NCI-H1105 treated with DMSO at 0.1 percent for 48 hours (cell line): ENCODE measurements at regions not wholly inside any gene's neighbourhood (a gene's known extent, or its start where the extent isn't known, plus 50 kb on each side); places are given as distances from the start of the nearest gene placed in this dataset.

ENCODE experiments used
- DNase-seq: peaks from one replicate; lab custom pipeline; 2025; lab: John Stamatoyannopoulos, UW

DNA sequence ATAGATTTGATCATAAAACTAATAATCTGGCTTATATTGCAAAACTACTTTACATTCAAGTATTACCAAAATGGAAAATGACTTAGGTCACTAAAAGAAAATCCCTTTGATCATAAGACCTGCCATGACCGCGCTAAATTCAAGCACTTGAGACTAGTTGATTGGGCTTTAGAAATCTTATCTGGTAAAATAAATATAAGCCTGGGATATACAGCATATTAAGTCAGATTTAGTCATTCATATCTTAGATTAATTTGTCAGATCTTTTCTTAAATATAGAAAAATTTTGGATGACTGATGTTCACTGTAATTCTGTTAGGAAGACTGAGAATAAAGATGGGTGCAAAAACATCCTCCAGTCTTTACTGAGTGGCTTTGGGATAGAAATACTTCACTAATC is 450.0 kb downstream of the HTR7 start:
- DNase-seq: no peak

DNA sequence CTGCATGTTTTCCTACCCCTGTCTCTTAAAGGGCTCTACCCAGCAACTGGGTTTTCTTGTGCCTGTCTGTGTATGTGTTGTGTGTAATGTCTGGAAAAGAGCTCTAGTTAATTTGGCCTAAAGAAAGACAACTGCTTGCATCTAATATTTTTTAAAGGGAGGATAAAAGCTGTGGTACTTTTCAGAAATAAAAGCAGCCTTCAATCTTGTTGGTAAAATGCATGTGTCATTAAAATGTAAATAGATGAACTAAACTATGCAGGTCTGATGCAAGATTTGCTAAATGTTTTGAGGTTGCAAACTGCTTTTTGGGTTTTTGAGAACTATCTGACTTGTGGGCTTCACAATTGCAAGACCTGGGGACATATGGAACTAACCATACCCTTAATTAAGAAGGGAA is 445.3 kb downstream of the HTR7 start:
- no peak for DNase-seq

DNA sequence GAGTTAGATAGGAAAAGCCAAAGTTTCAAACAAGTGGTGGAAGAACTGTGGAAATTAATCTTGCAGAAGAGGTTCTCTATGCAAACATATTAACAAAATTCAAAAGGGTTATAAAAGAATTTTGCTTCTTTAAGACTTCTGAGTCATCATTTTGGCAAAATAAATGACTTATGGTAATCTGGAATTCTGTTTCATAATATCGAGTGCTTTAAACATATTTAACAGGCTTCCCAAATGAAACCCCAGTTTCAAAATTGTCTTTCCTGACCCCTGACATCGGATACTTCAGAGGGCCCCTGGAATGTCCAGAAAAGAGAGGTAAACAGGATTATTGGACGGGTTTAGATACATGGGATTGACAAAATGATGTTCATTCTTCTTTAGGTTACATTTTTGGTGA is 444.6 kb downstream of the HTR7 start:
- DNase-seq: no peak

DNA sequence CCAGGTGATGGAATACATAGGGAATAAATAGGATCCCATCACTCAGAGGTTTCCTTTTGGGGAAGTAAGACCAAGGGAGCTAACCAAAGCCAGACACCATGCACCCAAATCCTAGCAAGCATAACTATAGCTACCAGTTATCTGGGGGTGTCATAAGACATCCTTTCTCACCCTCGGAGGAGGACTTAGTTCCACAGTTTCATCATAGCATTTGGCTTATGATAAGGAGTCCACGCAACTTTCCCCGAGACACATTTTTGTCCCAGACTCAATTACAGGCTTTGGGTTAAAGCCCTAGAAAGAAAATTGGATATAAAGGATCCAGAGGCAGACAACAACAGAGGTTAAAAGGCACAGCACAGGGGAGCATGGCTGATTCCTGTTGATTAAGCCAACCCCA is 442.9 kb downstream of the HTR7 start:
- DNase-seq: no peak

DNA sequence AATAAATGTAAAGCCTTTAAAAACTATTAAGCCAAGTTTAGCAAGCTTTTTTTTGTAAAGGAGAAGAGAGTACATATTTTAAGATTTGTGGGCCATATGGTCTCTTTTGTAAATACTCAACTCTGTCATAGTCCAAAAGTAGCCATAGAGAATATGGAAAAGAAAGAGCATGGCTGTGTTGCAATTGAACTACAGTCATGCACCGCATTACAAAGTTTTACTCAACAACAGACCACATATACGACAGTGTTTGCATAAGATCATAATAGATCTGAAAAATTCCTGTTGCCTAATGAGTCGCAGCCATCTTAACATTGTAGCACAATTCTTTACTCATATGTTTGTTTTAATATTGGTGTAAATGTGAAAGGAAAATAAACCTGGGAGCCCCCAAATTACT is 440.8 kb downstream of the HTR7 start:
- DNase-seq: no peak

DNA sequence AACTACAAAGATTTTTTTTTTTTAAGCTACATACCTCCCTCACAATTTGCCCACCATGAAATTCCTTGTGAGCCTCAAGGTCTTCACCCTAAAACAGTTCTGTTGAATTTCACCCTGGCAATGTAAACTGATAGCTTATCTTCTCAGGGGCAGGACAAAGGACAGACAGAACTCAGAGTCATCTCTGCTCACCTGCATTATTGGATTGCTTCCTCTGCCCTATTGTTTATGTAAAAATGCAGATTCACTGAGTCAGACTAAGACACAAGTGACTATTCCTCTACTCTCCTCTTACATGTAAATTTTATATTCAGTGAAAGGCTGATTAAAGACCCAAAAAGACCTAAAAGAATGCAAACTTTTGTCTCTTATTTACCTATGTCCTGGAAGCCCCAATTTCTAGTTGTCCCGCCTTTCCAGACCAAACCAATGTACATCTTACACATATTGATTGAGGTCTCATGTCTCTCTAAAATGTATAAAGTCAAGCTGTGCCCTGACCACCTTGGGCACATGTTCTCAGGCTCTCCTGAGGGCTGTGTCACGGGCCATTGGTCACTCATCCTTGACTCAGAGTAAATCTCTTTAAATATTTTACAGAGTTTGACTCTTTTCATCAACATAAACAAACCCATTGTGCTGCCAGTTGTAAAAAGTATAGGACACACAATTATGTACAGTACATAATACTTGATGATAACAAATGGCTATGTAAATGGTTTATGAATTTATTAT is 440.2 kb downstream of the HTR7 start:
- no peak for DNase-seq

DNA sequence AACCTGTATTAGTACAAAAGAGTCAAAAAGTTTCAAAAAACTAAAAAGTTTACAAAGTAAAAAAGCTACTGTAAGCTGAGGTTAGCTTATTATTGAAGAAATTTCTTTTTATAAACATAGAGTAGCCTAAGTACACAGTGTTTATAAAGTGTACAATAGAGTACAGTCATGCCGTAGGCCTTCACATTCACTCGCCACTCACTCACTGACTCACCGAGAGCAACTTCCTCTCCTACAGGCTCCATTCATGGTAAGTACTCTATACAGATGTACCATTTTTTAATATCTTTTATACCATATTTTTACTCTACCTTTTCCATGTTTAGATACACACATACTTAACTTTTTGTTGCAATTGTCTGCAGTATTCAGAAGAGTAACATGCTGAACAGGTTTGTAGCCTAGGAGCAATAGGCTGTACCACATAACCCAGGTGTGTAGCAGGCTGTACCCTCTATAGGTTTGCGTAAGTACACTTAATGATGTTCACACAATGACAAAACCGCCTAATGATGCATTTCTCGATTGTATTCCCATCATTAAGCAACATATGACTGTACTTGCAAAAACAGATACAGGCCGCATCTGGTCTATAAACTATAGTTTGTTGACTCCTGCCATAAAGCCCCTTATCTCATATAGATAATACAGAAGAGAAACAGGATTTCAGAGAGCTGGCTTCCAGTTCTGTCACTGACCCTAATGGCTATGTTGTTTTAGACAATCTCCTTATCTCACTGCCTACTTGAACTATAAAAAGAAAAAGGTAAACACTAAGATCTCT is 438.8 kb downstream of the HTR7 start:
- DNase-seq: no peak

DNA sequence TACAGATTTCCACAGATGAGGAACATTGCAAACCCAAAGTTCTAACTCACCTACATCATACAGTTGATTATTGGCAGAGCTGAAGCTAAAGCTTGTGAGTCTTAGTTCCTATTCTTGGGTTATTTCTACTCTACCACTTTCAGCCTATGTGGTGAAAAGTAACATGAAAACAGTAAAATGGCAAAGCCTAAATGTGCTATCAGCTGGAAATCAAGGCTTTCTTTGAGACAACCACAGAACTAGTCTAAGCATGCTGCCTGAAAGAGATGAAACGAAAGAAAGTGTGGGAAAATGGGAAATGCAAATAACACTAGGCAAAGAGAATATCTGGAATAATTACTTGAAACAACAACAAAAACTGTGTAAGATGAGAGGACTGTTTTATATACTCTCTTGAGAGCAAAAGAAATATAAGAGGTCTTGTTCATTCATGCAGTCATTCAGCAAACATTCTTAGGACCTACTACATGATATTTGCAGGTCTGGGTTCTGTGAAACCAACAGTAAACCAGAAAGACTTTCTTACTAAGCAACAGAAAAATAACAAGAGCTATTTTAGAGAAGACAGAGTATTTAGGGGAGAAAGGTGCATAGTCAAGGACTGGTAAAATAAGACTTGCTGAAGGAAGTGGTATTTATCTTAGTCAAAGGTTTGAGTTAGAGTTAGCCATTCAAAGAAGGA is 437.1 kb downstream of the HTR7 start:
- no peak for DNase-seq

DNA sequence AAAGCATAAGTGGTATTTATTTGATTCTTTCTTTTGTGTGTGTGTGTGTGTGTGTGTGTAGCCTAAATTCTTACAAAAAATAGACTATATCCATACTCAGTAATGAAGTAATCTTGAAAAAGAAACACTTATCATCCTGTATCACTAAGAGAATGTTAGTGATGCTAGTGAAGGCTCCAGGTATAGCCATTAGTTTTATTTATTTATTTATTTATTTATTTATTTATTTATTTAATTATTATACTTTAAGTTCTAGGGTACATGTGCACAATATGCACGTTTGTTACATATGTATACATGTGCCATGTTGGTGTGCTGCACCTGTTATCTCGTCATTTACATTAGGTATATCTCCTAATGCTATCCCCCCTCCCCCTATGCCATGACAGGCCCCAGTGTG is 436.0 kb downstream of the HTR7 start:
- no peak for DNase-seq

DNA sequence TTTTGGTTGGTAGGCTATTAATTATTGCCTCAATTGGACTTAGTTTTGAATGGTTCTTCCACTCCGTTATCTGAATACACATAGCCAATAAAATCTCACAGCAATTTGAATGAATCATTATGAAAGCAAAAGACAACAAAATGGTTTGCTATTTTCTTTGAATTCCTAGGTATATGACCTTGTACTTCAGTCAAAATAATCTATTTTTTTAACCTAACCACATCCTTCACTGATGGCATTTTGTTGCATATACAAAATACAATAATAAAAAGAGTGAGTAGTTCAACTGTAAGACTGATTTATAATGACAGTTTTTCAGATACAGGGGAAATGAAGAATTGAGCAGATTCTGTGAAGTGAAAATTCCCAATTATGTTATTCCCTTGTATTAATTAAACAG is 433.1 kb downstream of the HTR7 start:
- DNase-seq: no peak

DNA sequence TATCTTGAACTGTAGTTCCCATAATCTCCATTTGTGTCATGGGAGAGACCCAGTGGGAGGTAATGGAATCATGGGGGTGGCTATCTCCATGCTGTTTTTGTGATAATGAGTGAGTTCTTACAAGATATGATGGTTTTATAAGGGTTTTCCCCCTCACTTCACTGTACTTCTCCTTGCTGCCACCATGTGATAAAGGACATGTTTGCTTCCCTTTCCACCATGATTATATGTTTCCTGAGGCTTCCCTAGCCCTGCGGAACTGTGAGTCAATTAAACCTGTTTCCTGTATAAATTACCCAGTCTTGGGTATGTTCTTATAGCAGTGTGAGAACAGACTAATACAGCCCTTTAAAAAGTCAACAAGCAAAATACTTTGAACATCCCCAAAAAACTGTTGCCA is 427.7 kb downstream of the HTR7 start:
- no peak for DNase-seq

DNA sequence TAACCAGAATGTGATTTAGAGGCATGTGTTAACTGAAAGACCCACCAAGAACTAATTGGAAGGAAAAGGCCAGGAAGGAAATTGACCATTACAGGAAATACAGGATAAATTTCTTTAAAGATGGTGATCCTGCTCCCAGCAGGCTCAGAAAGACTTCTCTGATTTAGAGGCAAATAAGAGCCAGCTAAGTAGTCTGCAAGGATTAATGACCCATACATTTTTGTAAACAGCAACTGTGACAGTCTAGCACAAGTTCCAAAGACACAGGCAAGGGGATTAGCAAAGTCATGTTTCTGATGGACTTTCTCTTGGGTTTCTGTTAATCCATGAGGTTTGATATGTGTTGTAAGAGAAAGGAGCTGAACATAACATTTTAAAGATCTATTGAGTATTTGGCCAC is 425.0 kb downstream of the HTR7 start:
- no peak for DNase-seq

DNA sequence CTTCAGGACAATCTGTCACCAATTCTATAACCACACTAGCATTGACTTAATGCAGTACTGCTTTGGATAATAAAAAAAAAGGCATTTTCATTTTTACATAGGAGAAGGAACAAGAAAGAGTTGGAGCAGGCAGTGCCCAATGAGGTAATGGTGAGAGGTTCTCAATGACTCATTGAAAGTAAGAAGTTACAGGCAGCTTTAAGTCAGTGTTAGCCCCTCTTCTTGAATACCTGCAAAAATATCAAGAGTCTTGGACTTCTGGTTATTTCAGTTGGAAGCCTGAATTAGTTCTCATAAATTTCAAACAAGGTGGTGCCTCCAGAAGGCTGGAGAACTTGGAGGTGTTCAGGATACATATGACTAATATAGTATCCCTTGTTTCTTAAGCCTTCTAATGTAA is 422.5 kb downstream of the HTR7 start:
- no peak for DNase-seq

DNA sequence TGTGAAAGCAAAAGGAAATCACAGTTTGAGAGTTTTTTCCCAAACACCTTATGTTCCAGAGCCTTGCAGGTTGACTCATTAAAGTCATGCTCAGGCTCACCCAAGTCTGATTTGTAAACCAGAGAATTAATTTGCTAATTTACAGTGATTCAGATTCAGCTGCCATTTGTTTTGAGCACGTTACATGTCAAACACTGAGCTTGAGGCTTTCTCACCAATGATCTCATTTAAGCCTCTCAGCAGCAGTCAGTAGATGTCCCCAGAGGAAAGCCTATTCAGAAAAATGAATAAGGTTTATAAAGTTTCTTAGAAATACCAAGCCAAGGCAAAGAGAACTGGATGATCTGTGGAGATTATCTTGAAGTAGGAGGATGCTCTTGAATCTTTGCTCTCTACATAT is 420.4 kb downstream of the HTR7 start:
- DNase-seq: no peak

DNA sequence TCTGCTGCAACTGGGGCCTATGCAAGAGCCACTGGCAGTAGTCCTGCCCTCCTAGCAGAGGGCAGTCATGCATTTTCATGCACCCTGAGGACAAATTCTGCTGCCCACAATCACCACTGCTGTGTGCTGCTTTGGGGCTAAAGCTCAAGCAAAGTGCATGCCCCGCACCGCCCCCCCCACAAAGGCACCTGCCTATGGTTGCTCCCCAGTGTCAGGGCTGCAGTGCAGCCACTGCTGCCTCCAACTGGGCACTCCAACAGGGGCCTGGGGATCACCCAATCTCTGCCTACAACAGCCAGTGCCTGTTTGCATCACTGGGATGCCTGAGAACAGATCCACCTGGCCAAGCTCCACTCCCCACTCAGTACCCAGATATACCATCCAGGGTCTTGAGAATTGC is 417.0 kb downstream of the HTR7 start:
- DNase-seq: no peak

DNA sequence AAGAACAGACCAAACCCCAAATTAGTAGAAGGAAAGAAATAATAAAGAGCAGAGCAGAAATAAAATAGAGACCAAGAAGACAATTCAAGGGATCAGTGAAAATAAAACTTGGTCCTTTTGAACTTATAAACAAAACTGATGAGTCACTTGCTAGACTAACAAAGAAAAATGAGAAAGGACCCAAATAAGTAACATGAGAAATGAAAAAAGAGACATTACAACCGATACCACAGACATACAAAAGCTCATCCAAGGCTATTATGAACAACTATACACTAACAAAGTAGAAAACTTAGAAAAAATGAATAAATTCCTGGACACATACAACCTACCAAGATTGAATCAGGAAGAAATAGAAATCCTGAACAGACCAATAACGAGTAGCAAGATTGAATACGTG is 414.5 kb downstream of the HTR7 start:
- no peak for DNase-seq

DNA sequence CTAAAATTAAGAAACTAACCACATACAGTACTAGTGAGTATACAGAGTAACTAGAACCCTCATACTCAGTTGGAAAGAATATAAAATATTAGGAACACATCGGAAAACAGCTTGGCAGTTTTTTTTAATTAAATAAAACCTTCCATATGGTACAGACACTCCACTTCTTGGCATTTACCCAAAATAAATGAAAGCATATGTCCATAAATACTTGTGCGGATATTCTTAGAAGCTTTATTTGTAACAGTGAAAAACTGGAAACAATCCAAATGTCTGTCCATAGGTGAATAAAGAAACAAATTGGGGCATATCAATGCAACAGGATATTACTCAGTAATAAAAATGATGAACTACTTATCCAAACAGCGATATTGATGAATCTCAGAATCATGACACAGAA is 410.0 kb downstream of the HTR7 start:
- peak; percentile 79 for DNase-seq

DNA sequence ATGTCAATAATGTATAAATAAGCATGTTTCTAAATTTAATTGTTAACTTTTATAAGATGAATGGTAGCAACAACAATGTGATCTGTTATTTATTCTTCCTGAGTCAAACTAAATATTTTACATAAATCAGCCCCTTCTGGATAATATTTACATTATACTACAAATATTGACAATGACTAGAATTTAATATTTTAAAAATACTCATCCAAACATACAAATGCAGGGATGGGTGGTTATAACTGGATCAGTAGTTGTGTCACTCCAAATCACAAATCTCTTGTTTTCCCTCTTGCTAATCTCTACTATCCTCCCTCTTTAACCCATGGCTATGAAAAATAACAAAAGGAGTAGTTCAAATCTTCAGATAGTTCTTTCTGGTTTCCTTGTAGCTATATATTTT is 407.0 kb downstream of the HTR7 start:
- DNase-seq: no peak

DNA sequence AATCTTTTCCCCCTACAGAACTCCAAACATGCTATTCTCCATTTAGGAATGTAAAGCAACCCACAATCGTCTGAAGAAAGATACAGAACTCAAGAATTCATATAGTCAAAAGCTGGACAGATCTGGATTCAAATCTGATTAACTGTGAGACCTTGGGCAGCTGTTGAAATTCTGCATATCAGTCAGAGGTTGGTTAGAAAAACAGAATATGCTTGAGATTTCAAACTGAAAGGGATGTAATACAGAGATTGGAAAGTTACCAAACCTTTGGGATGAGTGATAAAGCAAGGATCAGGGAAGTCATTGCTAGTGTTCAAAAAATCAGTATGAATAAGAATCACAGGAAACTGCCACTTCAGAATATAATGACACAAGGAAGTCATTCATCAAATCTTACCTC is 406.6 kb downstream of the HTR7 start:
- DNase-seq: no peak

DNA sequence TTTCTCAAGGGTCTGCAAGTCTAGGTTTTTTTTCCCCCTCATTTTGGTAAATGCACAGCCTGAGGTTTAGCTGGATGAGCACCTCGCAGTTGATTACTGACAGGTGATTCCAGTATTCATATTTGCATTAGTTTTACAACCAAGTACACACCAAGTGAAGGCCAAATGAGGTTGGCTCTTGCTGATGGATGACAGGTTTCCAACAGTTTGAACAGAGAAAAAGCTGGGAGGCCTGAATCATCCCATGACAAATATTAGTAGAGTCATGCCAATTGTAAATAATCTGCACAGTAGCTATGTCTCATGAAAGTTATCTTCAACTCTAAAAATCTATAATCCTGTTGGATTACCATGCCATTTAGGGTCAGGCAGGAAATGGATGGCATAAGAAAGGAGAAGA is 399.8 kb downstream of the HTR7 start:
- DNase-seq: no peak

DNA sequence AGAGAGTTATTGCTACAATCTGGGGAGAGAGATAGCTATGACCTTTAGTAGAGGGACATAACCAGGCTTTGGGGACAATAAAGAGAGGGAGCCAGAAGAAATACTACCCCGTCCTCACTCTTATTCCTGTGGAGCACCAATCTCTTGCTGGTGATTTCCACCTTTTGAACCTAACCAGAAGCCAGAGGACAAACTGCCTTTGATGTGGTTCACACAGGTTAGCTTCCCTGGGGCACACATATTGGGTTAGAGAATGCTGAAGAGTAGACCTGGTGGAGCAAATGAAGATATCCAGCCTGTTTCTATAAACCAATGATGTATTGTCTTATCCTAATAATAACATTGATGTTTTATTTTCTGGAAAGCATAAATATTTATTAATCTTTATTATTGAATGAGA is 399.3 kb downstream of the HTR7 start:
- no peak for DNase-seq

DNA sequence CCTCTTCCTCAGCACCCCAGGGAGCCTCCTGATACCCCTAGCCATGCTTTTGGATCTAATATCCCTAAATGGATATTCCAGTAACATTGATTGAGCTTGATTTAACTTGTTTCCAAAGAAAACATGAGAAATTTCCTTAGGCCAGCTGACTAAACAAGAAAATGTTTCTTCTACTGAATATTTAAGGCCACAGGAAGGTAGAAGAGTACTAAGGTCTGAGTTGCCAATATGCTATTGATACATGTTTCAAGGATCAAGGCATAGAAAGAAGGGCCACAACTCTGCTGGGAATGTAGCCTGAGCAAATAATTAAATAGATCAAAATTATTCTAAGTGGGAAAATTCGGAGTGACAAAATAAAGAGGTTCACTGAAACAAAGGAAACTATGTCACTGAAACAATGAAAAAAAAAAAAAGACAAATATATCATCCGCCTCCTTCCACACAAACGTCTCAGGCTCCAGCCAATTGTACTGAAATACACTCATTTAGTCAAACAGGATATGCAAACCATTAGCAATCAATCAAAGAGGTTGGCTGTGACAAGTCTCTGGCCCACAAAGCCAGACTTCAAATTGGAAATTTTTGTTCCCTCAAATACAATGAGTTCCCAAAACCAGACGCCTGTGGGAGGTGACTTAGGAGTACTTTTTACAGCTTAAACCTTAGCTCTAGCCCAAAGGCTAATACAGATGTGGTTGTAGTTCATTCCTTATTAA is 396.2 kb downstream of the HTR7 start:
- no peak for DNase-seq
